ENCODE measurements at regions not wholly inside any gene's neighbourhood (a gene's known extent, or its start where the extent isn't known, plus 50 kb on each side); places are given as distances from the start of the nearest gene placed in this dataset.

DNA sequence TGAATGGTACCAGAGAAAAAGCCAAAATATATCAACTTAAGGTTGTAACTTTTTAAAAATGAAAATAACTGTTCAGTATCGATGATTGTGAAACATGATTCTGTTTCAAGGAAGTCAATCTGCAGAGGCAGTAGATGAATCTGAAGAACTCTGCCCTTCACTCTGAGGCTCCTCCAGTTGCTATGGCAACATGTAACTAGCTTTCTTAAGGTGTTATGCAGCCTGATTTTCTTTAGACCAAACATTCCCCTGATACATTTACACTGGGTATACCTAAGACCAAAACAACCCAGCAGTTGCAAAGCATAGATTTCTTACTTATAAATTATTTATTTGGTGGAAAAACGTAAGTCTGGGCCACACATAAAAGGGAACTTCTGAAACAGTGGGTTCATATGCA, 133.6 kb upstream of the RASGEF1B start:
- no peak overlapping the region for H3K27ac ChIP-seq (ENCODE audit: low read depth, low read length)
- H3K36me3 ChIP-seq (ENCODE audit: insufficient read depth, low read length): no peaks in the 10 kb centered on the region
- Mint-ChIP-seq H3K27me3 (peaks cover 3 to 5% of the 10 kb centered on the region in 2 donors), H3K9me3 (no peaks in the 10 kb centered on the region), H3K4me1 (peaks cover 0 to 3% (median 0%) of the 10 kb centered on the region in 4 donors), H3K4me3 (no peak overlapping the region), H3K36me3 (no peaks in the 10 kb centered on the region), H3K27ac (no peak overlapping the region)
- H3K4me3 ChIP-seq (ENCODE audit: low read length in 2 of 2): no peak overlapping the region
- H3K27me3 ChIP-seq (ENCODE audit: insufficient read depth, low read length): no peaks in the 10 kb centered on the region
- no peaks in the 10 kb centered on the region for H3K9me3 ChIP-seq (ENCODE audit: control insufficient read depth in 1 of 2, low read length in 2 of 2)
- CTCF ChIA-PET (ENCODE audit: partially characterized antibody): no interaction called here
- no peaks in the 10 kb centered on the region for H3K4me1 ChIP-seq (ENCODE audit: insufficient read depth, low read length)
- no peak for DNase-seq
- intact Hi-C loops (cut with micrococcal nuclease): no loop called here
- POLR2A ChIA-PET (ENCODE audit: partially characterized antibody): no interaction called here

DNA sequence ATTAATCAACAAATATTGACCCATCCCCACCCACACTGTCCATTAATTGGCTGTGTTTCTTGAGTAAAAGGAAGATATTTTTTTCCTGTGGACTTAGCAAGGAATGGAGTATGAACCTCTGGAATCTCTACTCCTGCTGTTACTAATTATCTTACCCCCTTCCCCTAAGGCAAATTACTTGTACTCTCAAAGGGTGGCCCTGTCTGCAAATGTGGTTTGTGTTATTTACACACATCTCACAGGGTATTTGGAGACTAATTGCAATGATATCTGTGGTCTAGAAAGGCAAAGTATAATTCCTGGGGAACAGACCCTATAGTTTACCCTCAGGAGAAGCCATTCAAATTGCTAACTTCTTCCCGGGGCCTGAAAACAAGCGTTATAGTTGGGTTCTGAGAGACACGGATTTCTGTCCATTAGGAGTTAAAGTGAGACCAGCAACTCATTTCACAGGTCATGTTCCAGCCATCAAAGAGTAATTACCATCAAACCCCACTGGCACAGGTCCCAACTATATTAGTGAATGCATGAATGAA, 133.0 kb upstream of the RASGEF1B start:
- Mint-ChIP-seq H3K9me3 (no peaks in the 10 kb centered on the region), H3K27me3 (peaks cover 4 to 9% of the 10 kb centered on the region in 2 donors), H3K36me3 (no peaks in the 10 kb centered on the region), H3K27ac (no peak overlapping the region), H3K4me1 (peaks cover 0 to 3% (median 0%) of the 10 kb centered on the region in 4 donors), H3K4me3 (no peak overlapping the region)
- CTCF ChIA-PET (ENCODE audit: partially characterized antibody): no interaction called here
- DNase-seq: no peak
- H3K36me3 ChIP-seq (ENCODE audit: insufficient read depth, low read length): no peaks in the 10 kb centered on the region
- intact Hi-C loops (cut with micrococcal nuclease): no loop called here
- no peak overlapping the region for H3K27ac ChIP-seq (ENCODE audit: low read depth, low read length)
- POLR2A ChIA-PET (ENCODE audit: partially characterized antibody): no interaction called here
- no peak overlapping the region for H3K4me3 ChIP-seq (ENCODE audit: low read length in 2 of 2)
- no peaks in the 10 kb centered on the region for H3K9me3 ChIP-seq (ENCODE audit: control insufficient read depth in 1 of 2, low read length in 2 of 2)
- H3K27me3 ChIP-seq (ENCODE audit: insufficient read depth, low read length): no peaks in the 10 kb centered on the region
- no peaks in the 10 kb centered on the region for H3K4me1 ChIP-seq (ENCODE audit: insufficient read depth, low read length)

DNA sequence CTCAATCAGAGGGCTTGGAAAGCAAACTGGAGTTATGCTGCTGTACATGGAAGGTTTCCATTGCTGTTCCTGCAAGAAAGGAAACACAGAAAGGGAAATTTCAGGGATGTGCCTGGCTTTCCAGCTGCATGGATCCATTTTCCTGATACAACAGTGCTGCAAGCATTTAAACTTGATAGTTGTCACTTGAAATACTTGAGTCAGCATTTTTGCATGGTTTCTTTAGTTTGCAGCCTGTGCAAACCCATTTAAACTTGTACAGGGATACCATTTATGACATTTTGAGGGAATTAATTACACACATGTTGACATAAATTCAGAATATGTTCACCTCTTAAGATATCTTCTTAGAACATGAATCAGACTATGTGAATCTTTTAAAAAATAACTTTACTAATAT, 131.1 kb upstream of the RASGEF1B start:
- intact Hi-C loops (cut with micrococcal nuclease): no loop called here
- H3K27ac ChIP-seq (ENCODE audit: low read depth, low read length): no peak overlapping the region
- peaks cover 4 to 7% of the 10 kb centered on the region in 2 donors for H3K27me3 Mint-ChIP-seq
- no peak overlapping the region for H3K27ac Mint-ChIP-seq
- H3K4me1 ChIP-seq (ENCODE audit: insufficient read depth, low read length): no peaks in the 10 kb centered on the region
- ChIA-PET CTCF (ENCODE audit: partially characterized antibody) (no interaction called here), POLR2A (ENCODE audit: partially characterized antibody) (no interaction called here)
- H3K4me3 Mint-ChIP-seq: no peak overlapping the region
- DNase-seq: no peak
- no peak overlapping the region for H3K4me3 ChIP-seq (ENCODE audit: low read length in 2 of 2)
- H3K27me3 ChIP-seq (ENCODE audit: insufficient read depth, low read length): no peaks in the 10 kb centered on the region
- H3K36me3 Mint-ChIP-seq: no peaks in the 10 kb centered on the region
- no peaks in the 10 kb centered on the region for H3K36me3 ChIP-seq (ENCODE audit: insufficient read depth, low read length)
- H3K9me3 Mint-ChIP-seq: peaks cover 0 to 1% (median 0%) of the 10 kb centered on the region in 8 donors
- peaks cover 0 to 3% (median 0%) of the 10 kb centered on the region in 4 donors for H3K4me1 Mint-ChIP-seq
- no peaks in the 10 kb centered on the region for H3K9me3 ChIP-seq (ENCODE audit: control insufficient read depth in 1 of 2, low read length in 2 of 2)

DNA sequence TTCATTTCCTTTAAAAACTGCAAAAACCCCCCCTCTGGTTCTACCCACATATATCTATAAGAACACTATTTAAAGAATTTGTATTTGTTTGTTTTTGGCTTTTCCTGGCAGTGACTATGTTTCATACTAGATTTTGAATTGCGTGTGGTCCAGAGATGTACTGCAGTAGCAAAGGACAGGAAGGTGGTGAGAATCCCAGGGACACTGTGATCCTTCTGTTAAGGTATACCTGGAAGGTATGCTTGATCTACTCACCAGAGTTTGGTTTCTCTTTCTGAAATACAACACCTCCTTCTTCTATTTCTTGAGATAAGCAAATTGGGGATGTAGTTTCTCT, 129.6 kb upstream of the RASGEF1B start:
- Histone ChIP-seq H3K36me3 (ENCODE audit: insufficient read depth, low read length) (no peaks in the 10 kb centered on the region), H3K4me1 (ENCODE audit: insufficient read depth, low read length) (no peaks in the 10 kb centered on the region), H3K4me3 (ENCODE audit: low read length in 2 of 2) (no peak overlapping the region), H3K9me3 (ENCODE audit: control insufficient read depth in 1 of 2, low read length in 2 of 2) (no peaks in the 10 kb centered on the region), H3K27ac (ENCODE audit: low read depth, low read length) (no peak overlapping the region), H3K27me3 (ENCODE audit: insufficient read depth, low read length) (no peaks in the 10 kb centered on the region)
- Mint-ChIP-seq H3K9me3 (peaks cover 0 to 1% (median 0%) of the 10 kb centered on the region in 8 donors), H3K36me3 (no peaks in the 10 kb centered on the region), H3K4me1 (no peaks in the 10 kb centered on the region), H3K27ac (no peak overlapping the region), H3K4me3 (no peak overlapping the region), H3K27me3 (peaks cover 4 to 7% of the 10 kb centered on the region in 2 donors)
- no peak for DNase-seq
- intact Hi-C loops (cut with micrococcal nuclease): no loop called here
- CTCF ChIA-PET (ENCODE audit: partially characterized antibody): no interaction called here
- POLR2A ChIA-PET (ENCODE audit: partially characterized antibody): no interaction called here

DNA sequence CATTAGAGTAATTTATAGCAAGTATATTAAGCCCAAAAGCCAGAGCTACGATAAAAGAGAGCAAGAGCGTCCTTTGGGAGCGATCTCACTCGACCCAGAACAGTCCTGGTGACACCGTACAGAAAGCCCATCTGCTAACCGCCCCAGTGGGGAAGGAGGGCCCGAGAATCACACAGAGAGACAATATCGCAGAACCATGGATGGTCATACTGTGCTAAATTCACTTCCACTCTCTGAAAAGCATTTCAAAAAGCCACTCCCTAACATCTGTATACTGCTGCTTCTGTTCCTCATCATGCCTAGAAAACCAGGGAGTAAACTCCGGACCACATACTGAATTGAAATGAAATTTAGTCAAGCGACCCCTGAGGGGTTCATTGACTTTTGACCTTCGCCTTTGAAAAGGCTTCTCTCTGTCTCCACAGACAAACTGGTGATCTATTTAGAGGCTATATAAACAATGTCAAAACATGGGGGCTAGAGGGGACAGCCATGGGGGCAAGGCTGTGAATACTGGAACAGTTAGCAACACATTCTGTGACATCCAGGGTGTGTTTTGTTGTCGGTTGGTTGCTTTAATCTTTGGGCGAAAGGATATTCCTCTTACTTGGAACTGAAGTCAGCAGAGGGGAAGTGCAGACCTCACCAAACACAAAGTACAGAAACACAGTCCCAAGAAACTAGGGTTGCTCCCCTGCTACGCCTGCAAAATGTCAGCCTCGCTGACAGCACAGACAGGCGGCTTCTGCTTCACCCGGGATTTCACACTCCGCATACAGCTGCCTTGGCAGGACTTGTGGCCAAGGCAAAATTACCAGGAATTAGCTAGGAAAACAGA, 129.0 kb upstream of the RASGEF1B start:
- intact Hi-C loops (cut with micrococcal nuclease): no loop called here
- ChIA-PET POLR2A (ENCODE audit: partially characterized antibody) (no interaction called here), CTCF (ENCODE audit: partially characterized antibody) (no interaction called here)

DNA sequence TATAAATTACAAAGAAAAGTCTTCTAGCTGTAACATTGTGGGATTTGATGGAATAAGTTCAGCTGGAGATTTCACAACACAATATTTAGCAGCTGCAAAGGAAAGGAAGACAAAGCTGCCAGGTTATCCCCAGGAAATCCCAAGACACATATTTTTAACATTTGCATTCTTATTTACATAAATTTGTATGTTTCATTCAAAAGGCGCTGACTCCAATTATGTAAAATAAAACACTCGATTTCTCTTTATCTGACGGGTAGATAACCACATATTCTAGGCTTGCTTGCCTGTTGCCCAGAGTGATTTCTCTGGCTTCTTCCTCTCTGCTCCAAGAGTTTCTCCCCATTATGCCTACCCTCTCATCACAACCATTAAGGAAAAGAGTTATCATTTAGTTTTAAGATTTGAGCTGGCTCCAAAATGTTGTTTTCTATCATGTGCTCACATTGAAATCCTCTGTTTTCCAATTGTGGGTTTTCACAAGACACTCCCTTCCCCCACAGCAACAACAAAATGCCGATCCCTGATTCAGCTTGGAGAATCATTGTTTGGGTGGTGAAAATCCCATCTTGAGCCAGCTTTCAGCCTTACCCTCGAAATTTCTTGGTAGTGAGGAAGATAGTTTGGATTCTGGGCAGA, 128.2 kb upstream of the RASGEF1B start:
- POLR2A ChIA-PET (ENCODE audit: partially characterized antibody): no interaction called here
- Histone ChIP-seq H3K4me1 (ENCODE audit: insufficient read depth, low read length) (no peaks in the 10 kb centered on the region), H3K9me3 (ENCODE audit: control insufficient read depth in 1 of 2, low read length in 2 of 2) (no peaks in the 10 kb centered on the region), H3K36me3 (ENCODE audit: insufficient read depth, low read length) (no peaks in the 10 kb centered on the region), H3K27me3 (ENCODE audit: insufficient read depth, low read length) (no peaks in the 10 kb centered on the region), H3K4me3 (ENCODE audit: low read length in 2 of 2) (no peak overlapping the region), H3K27ac (ENCODE audit: low read depth, low read length) (no peak overlapping the region)
- Mint-ChIP-seq H3K9me3 (peaks cover 0 to 1% (median 0%) of the 10 kb centered on the region in 8 donors), H3K27ac (no peak overlapping the region), H3K4me1 (no peaks in the 10 kb centered on the region), H3K27me3 (peaks cover 4 to 7% of the 10 kb centered on the region in 2 donors), H3K36me3 (no peaks in the 10 kb centered on the region), H3K4me3 (no peak overlapping the region)
- DNase-seq: no peak
- CTCF ChIA-PET (ENCODE audit: partially characterized antibody): no interaction called here
- intact Hi-C loops (cut with micrococcal nuclease): loop anchor here (5.0 kb wide), 1 partner anchor 128 kb away; the partner anchor contains the start of gene RASGEF1B

More for the DNA sequence above, 129.0 kb upstream of the RASGEF1B start:
- no peak overlapping the region for H3K27ac Mint-ChIP-seq
- H3K36me3 ChIP-seq (ENCODE audit: insufficient read depth, low read length): no peaks in the 10 kb centered on the region
- peaks cover 4 to 7% of the 10 kb centered on the region in 2 donors for H3K27me3 Mint-ChIP-seq
- DNase-seq: no peak
- H3K27me3 ChIP-seq (ENCODE audit: insufficient read depth, low read length): no peaks in the 10 kb centered on the region
- no peaks in the 10 kb centered on the region for H3K9me3 ChIP-seq (ENCODE audit: control insufficient read depth in 1 of 2, low read length in 2 of 2)
- no peak overlapping the region for H3K27ac ChIP-seq (ENCODE audit: low read depth, low read length)
- H3K4me1 Mint-ChIP-seq: no peaks in the 10 kb centered on the region
- peaks cover 0 to 1% (median 0%) of the 10 kb centered on the region in 8 donors for H3K9me3 Mint-ChIP-seq
- H3K4me3 ChIP-seq (ENCODE audit: low read length in 2 of 2): no peak overlapping the region
- H3K4me3 Mint-ChIP-seq: no peak overlapping the region
- H3K4me1 ChIP-seq (ENCODE audit: insufficient read depth, low read length): no peaks in the 10 kb centered on the region
- H3K36me3 Mint-ChIP-seq: no peaks in the 10 kb centered on the region

DNA sequence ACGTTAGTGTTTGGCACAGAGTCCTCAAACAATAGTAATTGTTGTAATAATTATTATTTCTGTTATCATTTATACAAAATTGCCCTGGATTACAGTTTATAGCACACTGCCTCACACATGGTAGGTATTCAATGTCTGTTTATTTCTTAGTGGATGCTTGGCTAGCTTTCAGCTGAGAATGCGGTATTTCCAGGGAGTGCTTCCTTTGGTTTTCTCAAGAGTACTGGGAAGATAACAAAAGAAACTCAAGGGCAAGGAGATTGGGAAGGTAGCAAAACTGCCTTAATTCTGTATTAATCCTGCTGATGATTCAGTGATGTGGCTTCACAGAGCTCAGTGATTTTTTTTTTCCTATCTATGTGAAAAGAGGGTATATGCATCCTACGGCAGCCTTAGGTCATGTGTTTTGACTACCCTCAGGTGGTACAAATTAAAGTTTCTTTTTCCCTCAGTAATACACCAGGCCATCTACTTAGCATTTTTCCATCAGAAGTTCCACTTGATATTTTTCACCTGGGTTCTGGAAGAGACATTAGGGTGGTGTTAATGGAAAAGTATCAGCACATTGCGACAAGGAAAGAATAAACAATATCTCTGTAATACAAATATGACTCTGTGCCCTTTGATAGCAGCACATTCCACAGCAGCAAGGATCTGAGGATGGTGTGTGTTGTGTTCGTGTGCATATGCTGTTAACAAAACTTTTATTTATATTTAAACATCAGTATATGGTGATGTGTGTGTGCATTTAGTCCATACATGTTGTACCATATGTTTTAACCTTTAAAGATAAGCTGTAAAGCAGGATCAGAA, 124.3 kb upstream of the RASGEF1B start:
- Mint-ChIP-seq H3K27me3 (peaks cover 1 to 4% of the 10 kb centered on the region in 2 donors), H3K27ac (no peak overlapping the region), H3K4me1 (peaks cover 0 to 1% (median 0%) of the 10 kb centered on the region in 4 donors), H3K36me3 (no peaks in the 10 kb centered on the region), H3K9me3 (peaks cover 0 to 1% (median 0%) of the 10 kb centered on the region in 8 donors), H3K4me3 (no peak overlapping the region)
- no peak for DNase-seq
- no peaks in the 10 kb centered on the region for H3K4me1 ChIP-seq (ENCODE audit: insufficient read depth, low read length)
- H3K4me3 ChIP-seq (ENCODE audit: low read length in 2 of 2): no peak overlapping the region
- no peaks in the 10 kb centered on the region for H3K36me3 ChIP-seq (ENCODE audit: insufficient read depth, low read length)
- no peaks in the 10 kb centered on the region for H3K27me3 ChIP-seq (ENCODE audit: insufficient read depth, low read length)
- ChIA-PET POLR2A (ENCODE audit: partially characterized antibody) (no interaction called here), CTCF (ENCODE audit: partially characterized antibody) (interaction anchor here (1.6 kb wide), 1 partner anchor 128 kb away, joined by 5 read pairs; no protein-coding TSS in a partner anchor)
- intact Hi-C loops (cut with micrococcal nuclease): loop anchor here (5.0 kb wide), 1 partner anchor 124 kb away; the partner anchor contains the start of gene RASGEF1B
- H3K27ac ChIP-seq (ENCODE audit: low read depth, low read length): no peak overlapping the region
- no peaks in the 10 kb centered on the region for H3K9me3 ChIP-seq (ENCODE audit: control insufficient read depth in 1 of 2, low read length in 2 of 2)
